Lower lobe of right lung (tissue), 2 donors: ENCODE measurements at regions not wholly inside any gene's neighbourhood (a gene's known extent, or its start where the extent isn't known, plus 50 kb on each side); places are given as distances from the start of the nearest gene placed in this dataset.

Experiments used
- ATAC-seq, 2 donors: fragments of 200-7000 bp; cut with Tn5 transposase; one replicate each; pipeline ENCODE4 v1.9.1; 2020 to 2022; ENCODE audit warnings: mild to moderate bottlenecking in 2 of 2, moderate library complexity in 2 of 2
- DNase-seq: peaks from one replicate; pipeline ENCODE4 v3.0.0-alpha.2; 2020
- H3K27ac ChIP-seq: fragments of 200-600 bp; one replicate; pipeline ENCODE4 v1.8.0; 2022
- H3K27me3 ChIP-seq: fragments of 200-600 bp; one replicate; pipeline ENCODE4 v1.8.0; 2022; ENCODE audit warnings: low read depth
- H3K36me3 ChIP-seq: fragments of 200-600 bp; one replicate; pipeline ENCODE4 v1.8.0; 2022; ENCODE audit warnings: mild to moderate bottlenecking
- H3K4me1 ChIP-seq: fragments of 200-600 bp; one replicate; pipeline ENCODE4 v1.8.0; 2022
- H3K4me3 ChIP-seq: fragments of 200-600 bp; one replicate; pipeline ENCODE4 v1.8.0; 2022; ENCODE audit warnings: mild to moderate bottlenecking
- H3K9me3 ChIP-seq: fragments of 200-600 bp; one replicate; pipeline ENCODE4 v1.8.0; 2022
- CTCF ChIP-seq: fragments of 200-600 bp; IDR thresholded peaks from one replicate; pipeline ENCODE4 v1.8.0; 2022; ENCODE audit warnings: antibody characterized with exemption, mild to moderate bottlenecking
- intact Hi-C: fragments of 100-400 bp; cut with DNase I; formaldehyde crosslinking; loops from one replicate; pipeline ENCODE4 v1.11.0; 2022
- donor health status: DM: no; HTN: yes; CAD: no; lungs with severe emphysema.

DNA sequence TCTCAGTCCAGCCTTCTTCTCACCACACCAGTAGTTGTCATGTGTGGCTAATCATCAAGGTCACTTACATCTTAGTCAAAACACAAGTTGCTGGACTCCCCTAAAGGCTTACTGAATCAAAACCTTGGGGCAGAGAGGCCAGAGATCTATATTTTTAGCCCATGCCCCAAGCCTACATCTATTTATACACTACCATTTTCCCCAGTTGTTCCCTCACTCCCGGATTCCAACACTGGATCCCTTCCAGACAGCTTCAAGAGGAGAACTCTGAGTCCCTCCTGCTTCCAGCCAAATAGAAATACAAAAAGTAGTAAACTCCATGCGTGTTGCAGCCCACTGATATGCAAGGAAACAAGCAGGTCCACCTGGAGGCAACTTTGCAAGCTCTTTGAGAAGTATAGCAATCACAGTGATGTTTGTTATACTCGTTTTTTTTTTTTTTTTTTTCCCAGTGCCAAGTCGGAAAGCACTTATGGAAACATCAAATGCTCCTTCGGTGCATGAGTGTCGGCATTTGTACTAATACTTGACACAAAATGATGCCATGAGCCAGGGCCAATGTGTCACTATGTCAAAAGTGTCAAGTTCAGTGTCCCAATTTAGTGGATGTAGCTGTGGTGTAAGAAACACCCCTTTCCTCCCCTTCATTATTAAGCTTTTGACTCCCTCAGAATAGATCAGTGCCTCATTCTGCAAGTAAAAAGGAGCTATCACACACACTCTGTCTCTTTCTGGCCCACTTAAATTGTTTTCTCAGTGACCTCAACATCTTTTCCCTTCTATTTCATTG is 594.2 kb upstream of the SGCD start:
- DNase-seq (no peak), ATAC-seq (no peak)
- H3K36me3 ChIP-seq = no peaks in the 10 kb centered on the region
- no peak overlapping the region for H3K4me3 ChIP-seq
- peaks cover 45% of the 10 kb centered on the region for H3K27me3 ChIP-seq
- intact Hi-C loops = no loop called here
- no peaks in the 10 kb centered on the region for H3K9me3 ChIP-seq
- H3K4me1 ChIP-seq = peaks cover 18% of the 10 kb centered on the region
- H3K27ac ChIP-seq = no peak overlapping the region
- no peak for TF ChIP-seq CTCF

DNA sequence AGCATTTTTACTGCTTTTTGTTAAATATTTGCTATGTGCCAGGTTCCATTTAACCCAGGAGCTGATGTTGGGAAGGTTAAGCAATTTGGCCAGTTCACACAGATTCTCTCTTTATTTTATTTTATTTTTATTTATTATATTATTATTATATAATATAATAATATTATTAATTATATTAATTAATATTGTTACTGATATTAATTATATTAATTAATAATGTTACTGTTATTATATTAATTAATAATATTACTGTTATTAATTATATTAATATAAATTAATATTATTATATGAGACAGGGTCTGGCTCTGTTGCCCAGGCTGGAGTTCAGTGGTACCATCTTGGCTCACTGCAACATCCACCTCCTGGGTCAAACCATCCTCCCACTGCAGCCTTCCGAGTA is 593.0 kb upstream of the SGCD start:
- Histone ChIP-seq H3K27ac (no peak overlapping the region), H3K4me1 (peaks cover 11% of the 10 kb centered on the region), H3K4me3 (no peak overlapping the region), H3K27me3 (peaks cover 34% of the 10 kb centered on the region), H3K9me3 (no peaks in the 10 kb centered on the region), H3K36me3 (no peaks in the 10 kb centered on the region)
- intact Hi-C loops = no loop called here
- TF ChIP-seq CTCF = no peak
- no peak for ATAC-seq
- DNase-seq = no peak

- DNase-seq (no peak), ATAC-seq (peak in 1 of 2 donors; percentile 17)
- Histone ChIP-seq H3K27me3 (peaks cover 21% of the 10 kb centered on the region), H3K4me3 (no peak overlapping the region), H3K36me3 (no peaks in the 10 kb centered on the region), H3K4me1 (no peaks in the 10 kb centered on the region), H3K9me3 (no peaks in the 10 kb centered on the region), H3K27ac (no peak overlapping the region)
- intact Hi-C loops = no loop called here
- TF ChIP-seq CTCF = no peak
These were observed 591.6 kb upstream of the SGCD start for GRCh38 chr5:155735388-155735787.

DNA sequence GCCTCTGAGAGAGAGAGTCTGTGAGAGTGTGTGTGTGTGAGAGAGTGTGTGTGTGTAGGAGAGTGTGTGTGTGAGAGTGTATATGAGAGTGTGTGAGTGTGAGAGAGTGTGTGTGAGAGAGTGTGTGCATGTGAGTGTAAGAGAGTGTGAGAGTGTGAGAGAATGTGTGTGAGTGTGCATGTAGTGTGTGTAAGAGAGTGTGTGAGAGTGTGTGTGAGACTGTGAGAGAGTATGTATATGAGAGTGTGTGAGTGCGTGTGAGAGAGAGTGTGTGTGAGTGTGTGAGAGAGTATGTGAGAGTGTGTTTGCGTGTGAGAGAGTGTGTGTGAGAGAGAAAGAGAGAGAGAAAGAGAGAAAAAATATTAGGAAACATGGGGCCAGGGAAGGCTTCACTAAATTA is 588.3 kb upstream of the SGCD start:
- H3K4me3 ChIP-seq = no peak overlapping the region
- no peaks in the 10 kb centered on the region for H3K4me1 ChIP-seq
- no peak overlapping the region for H3K27ac ChIP-seq
- no peaks in the 10 kb centered on the region for H3K36me3 ChIP-seq
- ATAC-seq (no peak), DNase-seq (no peak)
- intact Hi-C loops = no loop called here
- TF ChIP-seq CTCF = no peak
- peaks cover 4% of the 10 kb centered on the region for H3K27me3 ChIP-seq
- no peaks in the 10 kb centered on the region for H3K9me3 ChIP-seq

GRCh38 chr5:155746367-155747038 is 580.5 kb upstream of the SGCD start:
- Histone ChIP-seq H3K4me3 (no peak overlapping the region), H3K27ac (no peak overlapping the region), H3K9me3 (no peaks in the 10 kb centered on the region), H3K36me3 (no peaks in the 10 kb centered on the region), H3K4me1 (no peaks in the 10 kb centered on the region), H3K27me3 (peaks cover 4% of the 10 kb centered on the region)
- no peak for ATAC-seq
- no peak for TF ChIP-seq CTCF
- intact Hi-C loops = no loop called here
- no peak for DNase-seq
